Hepatocyte (in vitro differentiated cells): ENCODE measurements at regions not wholly inside any gene's neighbourhood (a gene's known extent, or its start where the extent isn't known, plus 50 kb on each side); places are given as distances from the start of the nearest gene placed in this dataset.

Experiments used
- DNase-seq: peaks from one replicate; pipeline ENCODE4 v3.0.0-alpha.2; 2016; ENCODE audit warnings: low spot score
- H2AFZ ChIP-seq: fragments of 200-600 bp; sonication (generic); 2 replicates; pipeline ENCODE4 v1.6.0; 2016; ENCODE audit warnings: antibody characterized with exemption, mild to moderate bottlenecking
- H3K27ac ChIP-seq: fragments of 200-600 bp; sonication (generic); 2 replicates; pipeline ENCODE4 v1.5.1; 2016; ENCODE audit warnings: mild to moderate bottlenecking
- H3K27me3 ChIP-seq: fragments of 200-600 bp; sonication (generic); 2 replicates; pipeline ENCODE4 v1.6.1; 2016
- H3K36me3 ChIP-seq: fragments of 200-600 bp; sonication (generic); replicated peaks from 2 replicates; pipeline ENCODE4 v1.5.1; 2016; ENCODE audit warnings: low read depth; ENCODE audit not compliant: insufficient read depth
- H3K4me1 ChIP-seq: fragments of 200-600 bp; sonication (generic); 2 replicates; pipeline ENCODE4 v1.5.1; 2016; ENCODE audit warnings: mild to moderate bottlenecking, moderate library complexity; ENCODE audit not compliant: insufficient read depth
- H3K4me2 ChIP-seq: fragments of 200-600 bp; sonication (generic); 2 replicates; pipeline ENCODE4 v1.6.0; 2016
- H3K4me3 ChIP-seq: fragments of 200-600 bp; sonication (generic); 2 replicates; pipeline ENCODE4 v1.5.1; 2016; ENCODE audit warnings: mild to moderate bottlenecking
- H3K79me2 ChIP-seq: fragments of 200-600 bp; sonication (generic); 2 replicates; pipeline ENCODE4 v1.6.0; 2017; ENCODE audit warnings: mild to moderate bottlenecking
- H3K9me2 ChIP-seq: fragments of 200-600 bp; sonication (generic); replicated peaks from 2 replicates; pipeline ENCODE4 v1.6.0; 2017; ENCODE audit warnings: mild to moderate bottlenecking; ENCODE audit not compliant: insufficient read depth
- H3K9me3 ChIP-seq: fragments of 200-600 bp; sonication (generic); 2 replicates; pipeline ENCODE4 v1.5.1; 2016; ENCODE audit warnings: low read depth, mild to moderate bottlenecking
- H4K20me1 ChIP-seq: fragments of 200-600 bp; sonication (generic); 2 replicates; pipeline ENCODE4 v1.6.0; 2016; ENCODE audit warnings: mild to moderate bottlenecking; ENCODE audit not compliant: insufficient read depth, poor library complexity, severe bottlenecking
- CTCF ChIP-seq: fragments of 200-600 bp; sonication (generic); IDR thresholded peaks from 2 replicates; pipeline ENCODE4 v1.5.1; 2016; ENCODE audit warnings: antibody characterized with exemption, mild to moderate bottlenecking; ENCODE audit not compliant: poor library complexity
- EZH2 ChIP-seq: fragments of 200-600 bp; sonication (generic); IDR thresholded peaks from 2 replicates; pipeline ENCODE4 v1.6.1; 2016; ENCODE audit warnings: antibody characterized with exemption, mild to moderate bottlenecking, borderline replicate concordance
- EZH2phosphoT487 ChIP-seq: fragments of 200-600 bp; sonication (generic); IDR thresholded peaks from one replicate; pipeline ENCODE4 v1.6.1; 2018; ENCODE audit warnings: antibody characterized with exemption, mild to moderate bottlenecking, low read depth, moderate library complexity; ENCODE audit not compliant: unreplicated experiment, severe bottlenecking
- WGBS: methylation state at CpG from one replicate; pipeline ENCODE4 v1.1.6; 2016; ENCODE audit warnings: low lambda C conversion rate; ENCODE audit errors: missing lambda C conversion rate; 5-methylcytosine and 5-hydroxymethylcytosine counted together

- no peak for TF ChIP-seq EZH2
- TF ChIP-seq CTCF = no peak
- no peak for TF ChIP-seq EZH2phosphoT487
- 81% methylated on average over 2 of the region's 2 CpGs for whole genome bisulfite sequencing
- Histone ChIP-seq H3K27ac (no peak overlapping the region), H3K36me3 (no peaks in the 10 kb centered on the region), H3K4me3 (no peak overlapping the region), H3K27me3 (no peaks in the 10 kb centered on the region), H4K20me1 (no peaks in the 10 kb centered on the region), H3K79me2 (no peaks in the 10 kb centered on the region), H3K9me3 (no peaks in the 10 kb centered on the region), H2AFZ (no peak overlapping the region), H3K4me2 (no peak overlapping the region), H3K4me1 (no peaks in the 10 kb centered on the region), H3K9me2 (no peaks in the 10 kb centered on the region)
- no peak for DNase-seq
Measured at GRCh38 chr4:138604556-138604955, 362.4 kb upstream of the SLC7A11 start.

- Histone ChIP-seq H3K9me3 (no peaks in the 10 kb centered on the region), H3K9me2 (no peaks in the 10 kb centered on the region), H3K36me3 (no peaks in the 10 kb centered on the region), H2AFZ (no peak overlapping the region), H3K4me3 (no peak overlapping the region), H3K79me2 (no peaks in the 10 kb centered on the region), H3K27ac (no peak overlapping the region), H3K4me2 (no peak overlapping the region), H4K20me1 (no peaks in the 10 kb centered on the region), H3K4me1 (no peaks in the 10 kb centered on the region), H3K27me3 (no peaks in the 10 kb centered on the region)
- TF ChIP-seq CTCF (no peak), EZH2phosphoT487 (no peak), EZH2 (no peak)
- WGBS = 66% methylated on average over 2 of the region's 2 CpGs
- DNase-seq = no peak
Measured at GRCh38 chr4:138602664-138603063, 360.5 kb upstream of the SLC7A11 start.

- Histone ChIP-seq H3K9me2 (no peaks in the 10 kb centered on the region), H3K9me3 (no peaks in the 10 kb centered on the region), H3K79me2 (no peaks in the 10 kb centered on the region), H3K36me3 (no peaks in the 10 kb centered on the region), H3K4me1 (no peaks in the 10 kb centered on the region), H3K4me3 (no peak overlapping the region), H3K27ac (no peak overlapping the region), H4K20me1 (no peaks in the 10 kb centered on the region), H2AFZ (no peak overlapping the region), H3K27me3 (no peaks in the 10 kb centered on the region), H3K4me2 (no peak overlapping the region)
- 93% methylated on average over 4 of the region's 4 CpGs for WGBS
- DNase-seq = no peak
- no peak for TF ChIP-seq CTCF
- TF ChIP-seq EZH2phosphoT487 = no peak
- no peak for TF ChIP-seq EZH2
Measured at GRCh38 chr4:138599965-138600364, 357.8 kb upstream of the SLC7A11 start.

- Histone ChIP-seq H3K36me3 (no peaks in the 10 kb centered on the region), H3K27ac (no peak overlapping the region), H3K27me3 (no peaks in the 10 kb centered on the region), H3K9me2 (no peaks in the 10 kb centered on the region), H3K4me3 (no peak overlapping the region), H3K4me2 (no peak overlapping the region), H3K79me2 (no peaks in the 10 kb centered on the region), H4K20me1 (no peaks in the 10 kb centered on the region), H2AFZ (no peak overlapping the region), H3K4me1 (no peaks in the 10 kb centered on the region), H3K9me3 (no peaks in the 10 kb centered on the region)
- DNase-seq = no peak
- TF ChIP-seq CTCF = no peak
- no peak for TF ChIP-seq EZH2phosphoT487
- TF ChIP-seq EZH2 = no peak
- 61% methylated on average over 3 of the region's 3 CpGs for WGBS
Measured at GRCh38 chr4:138598226-138598625, 356.1 kb upstream of the SLC7A11 start.
